GM18519 (cell line): ENCODE measurements at regions not wholly inside any gene's neighbourhood (a gene's known extent, or its start where the extent isn't known, plus 50 kb on each side); places are given as distances from the start of the nearest gene placed in this dataset.

ENCODE experiments used
- ATAC-seq: cut with Tn5 transposase; IDR thresholded peaks from one replicate; pipeline ENCODE4 v1.9.1; 2021; ENCODE audit warnings: mild to moderate bottlenecking, moderate library complexity; ENCODE audit not compliant: unreplicated experiment, low FRiP score

DNA sequence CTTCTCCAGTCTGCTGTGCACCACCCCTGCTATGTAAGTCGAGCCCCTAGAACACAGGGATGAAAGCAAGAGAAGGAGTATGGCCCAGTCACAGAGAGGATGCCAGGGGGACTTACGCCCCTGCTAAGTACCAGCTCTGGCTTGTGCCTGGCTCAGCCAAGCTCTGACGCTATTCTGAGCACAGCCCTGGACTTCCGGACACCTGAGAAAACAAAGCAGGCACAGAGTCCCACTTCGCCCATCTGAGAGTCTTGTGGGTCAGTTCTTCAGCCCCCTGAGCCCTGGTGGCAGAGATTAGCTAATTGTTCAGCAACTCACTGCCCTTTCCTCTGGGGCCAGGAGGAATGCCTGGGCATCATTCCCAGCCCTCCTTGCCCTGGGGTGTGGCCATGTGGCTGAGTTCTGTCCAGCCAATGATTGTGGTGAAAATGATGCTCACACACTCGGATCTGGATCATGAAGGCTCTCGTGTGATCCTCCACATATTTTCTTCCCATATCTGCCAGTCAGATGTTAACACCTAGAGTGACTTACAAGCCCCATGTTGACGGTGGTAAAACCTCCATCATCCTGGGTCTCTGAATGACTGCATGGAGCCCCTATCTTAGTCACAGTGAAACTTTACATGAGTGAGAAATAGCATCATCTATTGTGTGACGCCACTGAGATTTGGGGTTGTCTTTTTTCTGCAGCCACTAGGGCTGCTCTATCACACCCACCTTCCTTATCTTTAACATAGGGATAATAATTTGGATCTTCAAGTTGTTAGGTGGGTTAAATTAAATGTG lies 105.7 kb downstream of the TPRA1 start:
- no peak for ATAC-seq

DNA sequence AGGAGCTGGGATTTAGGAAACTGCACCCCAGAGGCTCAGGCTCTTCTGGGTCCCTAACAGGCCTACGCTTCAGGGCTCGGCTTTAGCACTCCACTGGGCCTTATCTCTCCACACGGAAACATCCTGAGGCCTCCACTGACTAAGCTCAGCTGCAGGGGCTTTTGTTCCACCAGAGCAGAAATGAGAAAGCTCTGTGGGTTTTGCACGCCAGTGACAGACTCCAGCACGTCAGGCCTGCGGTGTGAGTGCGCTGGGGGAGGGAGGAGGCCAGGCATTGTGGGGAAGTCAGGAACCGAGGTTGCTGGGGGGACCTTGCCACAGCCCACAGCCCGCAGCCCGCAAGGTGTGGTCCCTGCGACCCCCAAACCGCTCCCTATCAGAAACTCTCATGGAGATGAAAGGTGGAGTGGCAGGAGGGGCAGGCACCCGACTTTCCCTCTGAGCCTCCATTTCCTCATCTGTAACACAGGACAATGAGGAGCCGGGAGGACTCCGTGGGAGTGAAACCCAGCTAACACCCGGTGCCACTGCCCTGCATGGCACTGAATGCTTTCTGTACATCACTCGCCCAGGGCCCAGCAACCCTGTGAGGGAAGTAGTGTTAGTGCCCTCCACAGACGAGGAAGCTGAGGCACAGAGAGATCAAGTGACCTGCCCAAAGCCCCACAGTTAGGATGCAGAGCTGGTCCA lies 106.5 kb downstream of the TPRA1 start:
- ATAC-seq, result no peak

- no peak for ATAC-seq
Observed at GRCh38 chr3:127483005-127483641, 107.4 kb downstream of the TPRA1 start.

- ATAC-seq, result no peak
Observed at GRCh38 chr3:127482216-127483004, 108.1 kb downstream of the TPRA1 start.

DNA sequence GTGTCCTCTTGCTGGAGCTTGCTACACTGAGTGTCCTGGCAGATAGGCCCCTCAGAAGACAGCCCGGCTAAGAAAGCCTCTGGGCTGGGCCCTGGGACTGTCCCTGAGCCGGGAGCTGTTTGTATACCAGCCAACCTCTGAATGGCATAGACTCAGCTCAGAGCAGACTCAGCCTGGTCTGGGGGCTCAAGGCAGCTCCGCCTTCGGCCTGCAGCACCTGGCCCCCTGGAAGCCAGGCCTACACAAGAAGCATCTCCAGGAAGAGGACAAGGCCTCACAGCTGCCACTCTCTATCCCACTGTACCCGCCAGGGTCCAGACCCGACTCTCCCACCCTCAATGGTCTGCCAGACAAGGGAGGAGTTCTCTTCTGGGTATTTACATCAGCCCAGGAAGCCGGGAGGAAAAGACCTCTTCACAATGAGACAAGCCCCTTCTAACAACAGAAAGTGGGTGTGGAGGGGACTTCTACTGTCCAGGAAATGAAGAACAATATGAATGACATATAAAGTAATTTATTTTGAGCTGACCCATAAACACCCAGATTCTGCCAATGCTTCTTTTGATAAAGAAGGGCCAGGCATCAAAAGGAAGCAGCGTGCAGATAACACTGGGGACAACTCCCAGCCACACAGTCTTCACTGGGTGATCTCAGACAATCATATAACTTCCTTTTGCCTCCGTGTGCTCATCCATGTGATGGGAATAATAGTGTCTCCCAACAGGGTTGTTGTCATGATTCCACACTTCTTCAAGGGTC lies 110.2 kb downstream of the TPRA1 start:
- no peak for ATAC-seq

- no peak for ATAC-seq
Observed at GRCh38 chr3:127479449-127479848, 111.1 kb downstream of the TPRA1 start.

DNA sequence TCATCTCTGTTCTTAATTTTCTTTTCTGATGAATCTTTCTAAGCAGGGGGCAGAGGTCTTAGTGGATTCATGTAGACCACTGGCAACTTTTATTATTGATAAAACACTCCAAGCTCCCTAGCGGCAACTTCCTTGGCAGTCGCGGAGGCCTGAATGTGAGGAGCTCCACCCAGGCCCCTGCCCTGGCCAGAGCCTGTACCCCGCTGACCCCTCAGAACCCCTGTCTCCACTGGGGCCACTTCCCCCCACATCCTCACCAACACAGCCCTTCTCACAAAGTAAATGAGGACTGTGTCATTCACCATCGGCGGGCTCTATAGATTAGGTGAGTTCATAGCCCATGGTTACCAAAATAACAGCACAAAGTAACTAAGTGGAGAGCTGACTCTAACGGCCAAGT lies 111.6 kb downstream of the TPRA1 start:
- no peak for ATAC-seq

DNA sequence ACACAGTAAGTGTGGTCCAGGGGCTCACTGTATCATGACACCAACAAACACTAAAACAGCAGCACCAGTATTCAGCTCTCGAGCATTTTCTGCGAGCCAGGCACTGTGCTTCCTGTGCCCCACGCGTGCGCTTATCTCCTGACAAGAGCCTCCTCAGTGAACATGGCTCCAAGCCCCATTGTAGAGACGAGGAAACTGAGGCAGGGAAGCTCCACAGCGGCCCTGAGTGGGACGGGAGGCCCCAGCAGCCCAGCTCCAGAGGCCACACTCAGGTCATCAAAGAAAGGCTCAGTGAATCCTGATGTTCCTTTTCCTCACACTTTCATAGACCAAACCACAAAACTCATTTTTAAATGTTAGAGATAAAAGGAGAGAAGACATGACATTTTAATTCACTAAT lies 113.1 kb downstream of the TPRA1 start:
- ATAC-seq, result no peak

DNA sequence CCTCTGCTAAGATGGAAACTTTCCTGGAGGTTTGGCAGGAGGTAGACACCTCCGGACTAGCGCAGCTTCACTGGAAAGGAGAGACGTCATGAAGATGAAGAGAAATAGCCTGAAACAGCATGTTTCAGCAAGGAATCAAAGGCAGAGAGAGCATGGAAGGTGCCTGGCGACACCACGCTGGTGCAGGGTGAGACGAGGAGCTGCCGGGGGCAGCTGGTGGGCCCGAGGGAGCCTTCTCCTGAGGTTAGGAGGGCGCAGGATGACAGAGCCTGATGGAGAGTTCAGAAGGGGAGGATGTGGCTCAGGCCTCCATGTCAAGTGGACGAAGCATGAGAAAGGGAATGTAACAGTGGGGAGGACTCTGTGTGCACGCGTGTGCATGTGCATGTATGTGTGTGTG lies 113.6 kb downstream of the TPRA1 start:
- no peak for ATAC-seq

- no peak for ATAC-seq
Observed at GRCh38 chr3:127475975-127476705, 114.4 kb downstream of the TPRA1 start.

- no peak for ATAC-seq
Observed at GRCh38 chr3:127475391-127475790, 115.1 kb downstream of the TPRA1 start.

- no peak for ATAC-seq
Observed at GRCh38 chr3:127473244-127474024, 117.1 kb downstream of the TPRA1 start.

GRCh38 chr3:127472506-127472905 lies 118.0 kb downstream of the TPRA1 start:
- ATAC-seq, result no peak

GRCh38 chr3:127471142-127471541 lies 119.4 kb downstream of the TPRA1 start:
- ATAC-seq, result no peak

GRCh38 chr3:127469760-127470159 lies 120.8 kb downstream of the TPRA1 start:
- ATAC-seq, result no peak

- no peak for ATAC-seq
Observed at GRCh38 chr3:127467391-127467790, 123.1 kb downstream of the TPRA1 start.

DNA sequence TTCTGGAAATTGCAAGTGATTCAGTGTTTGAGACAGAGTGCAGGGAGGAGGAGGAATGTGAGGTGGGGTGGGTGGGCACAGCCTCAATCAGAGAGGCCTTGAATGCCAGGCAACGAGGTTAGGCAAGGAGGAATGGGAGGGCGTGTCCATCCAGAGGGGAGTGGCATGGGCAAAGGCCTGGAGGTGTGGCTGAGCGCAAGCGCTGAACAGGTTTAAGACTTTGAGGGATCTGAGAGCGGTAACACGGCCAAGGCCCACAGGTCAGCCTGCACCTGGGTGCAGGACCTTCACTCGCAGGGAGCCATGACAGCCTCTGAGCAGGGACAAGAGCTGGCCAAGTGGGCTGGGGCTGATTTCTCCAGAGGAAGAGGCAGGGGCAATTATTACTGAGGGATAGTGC lies 125.9 kb downstream of the TPRA1 start:
- ATAC-seq, result no peak

GRCh38 chr3:127462111-127462655 lies 128.3 kb downstream of the TPRA1 start:
- ATAC-seq, result no peak
